Thoracic aorta (tissue), 2 donors: ENCODE measurements at regions not wholly inside any gene's neighbourhood (a gene's known extent, or its start where the extent isn't known, plus 50 kb on each side); places are given as distances from the start of the nearest gene placed in this dataset.

ENCODE experiments used
- ATAC-seq: fragments of 150-250 bp; one replicate; pipeline ENCODE4 v1.8.0; 2017; ENCODE audit warnings: low read depth; ENCODE audit not compliant: insufficient number of reproducible peaks, low FRiP score
- DNase-seq: peaks from one replicate; pipeline ENCODE4 v3.0.0-alpha.2; 2020; ENCODE audit warnings: low spot score
- H3K27ac ChIP-seq, 2 donors: fragments of 200-600 bp; sonication (generic); 1 replicate in 1 of 2; 2 replicates in 1 of 2; pipeline ENCODE4 v1.5.1; 2016; ENCODE audit warnings: mild to moderate bottlenecking in 2 of 2, moderate library complexity in 2 of 2
- H3K27me3 ChIP-seq: fragments of 200-600 bp; sonication (generic); replicated peaks from 2 replicates; pipeline ENCODE4 v1.6.0; 2016; ENCODE audit warnings: mild to moderate bottlenecking; ENCODE audit not compliant: insufficient read depth
- H3K36me3 ChIP-seq: fragments of 200-600 bp; sonication (generic); one replicate; pipeline ENCODE4 v1.5.1; 2016
- H3K4me1 ChIP-seq, 2 donors: fragments of 200-600 bp; sonication (generic); 1 replicate in 1 of 2; 2 replicates in 1 of 2; pipeline versions ENCODE4 v1.5.1 to v1.6.0; 2016; ENCODE audit warnings: low read depth in 2 of 2, mild to moderate bottlenecking in 1 of 2; ENCODE audit not compliant: control insufficient read depth in 1 of 2
- H3K4me3 ChIP-seq: fragments of 200-600 bp; sonication (generic); 2 replicates; pipeline ENCODE4 v1.5.1; 2016; ENCODE audit warnings: mild to moderate bottlenecking
- H3K9me3 ChIP-seq: fragments of 200-600 bp; sonication (generic); 2 replicates; pipeline ENCODE4 v1.5.1; 2016
- TF ChIP-seq, protein P1 (sequence below): fragments of 200-600 bp; sonication (generic); IDR thresholded peaks from one replicate; pipeline ENCODE4 v1.5.1; 2019; ENCODE audit warnings: antibody characterized with exemption

DNA sequence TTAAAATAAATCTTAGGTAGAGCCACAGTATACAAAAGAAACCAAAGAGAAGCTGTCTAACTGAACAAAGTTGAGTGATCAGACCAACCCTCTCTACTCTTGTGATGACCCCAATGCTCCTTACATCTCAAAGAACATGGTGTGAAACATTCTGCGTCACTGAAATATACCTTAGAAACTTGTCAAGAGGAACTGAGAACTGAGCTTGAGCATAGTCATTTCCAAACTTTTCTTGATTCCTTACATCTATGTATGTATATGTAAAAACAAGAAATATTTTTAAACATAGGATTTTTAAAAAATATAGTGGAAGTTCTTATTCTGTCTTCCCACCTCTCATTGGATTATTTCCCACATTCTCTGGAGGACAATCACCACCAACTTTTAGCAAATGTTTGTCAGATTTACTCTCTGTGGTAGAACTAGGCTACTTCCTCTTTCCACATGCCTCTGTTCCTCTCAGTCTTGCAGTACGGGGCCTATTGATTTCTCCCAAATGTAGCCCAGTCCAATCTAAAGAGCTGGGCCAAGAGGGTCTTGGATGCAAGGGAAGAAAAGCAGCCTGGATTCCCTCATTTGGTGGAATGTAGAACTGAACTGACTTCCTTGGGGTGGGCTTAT, 98.2 kb upstream of the HHIP start:
- no peak for ATAC-seq

DNA sequence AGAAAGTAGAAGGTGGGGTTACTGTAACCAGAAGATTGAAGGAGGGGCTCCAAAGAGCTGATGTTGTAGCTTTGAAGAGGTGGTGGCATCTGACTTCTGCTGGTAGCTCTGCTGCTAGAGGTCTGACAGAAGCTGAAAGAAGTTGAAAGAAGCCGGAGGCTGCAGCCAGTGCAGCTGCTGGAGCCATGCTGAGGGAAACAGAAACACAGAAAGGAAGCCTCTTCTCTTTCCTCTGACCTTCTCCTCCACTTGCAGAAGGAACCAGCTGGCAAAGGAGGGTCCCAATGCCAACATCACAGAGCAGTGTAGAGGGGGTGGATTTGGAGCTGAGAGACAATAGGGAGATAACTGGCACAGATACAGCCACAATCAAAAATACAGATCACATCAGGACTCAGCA, 89.3 kb upstream of the HHIP start:
- no peak for ATAC-seq
- Histone ChIP-seq H3K4me3 (no peak overlapping the region), H3K36me3 (no peaks in the 10 kb centered on the region), H3K27me3 (no peaks in the 10 kb centered on the region), H3K9me3 (no peaks in the 10 kb centered on the region), H3K4me1 (no peaks in the 10 kb centered on the region), H3K27ac (no peak overlapping the region)
- TF ChIP-seq, protein P1, sequence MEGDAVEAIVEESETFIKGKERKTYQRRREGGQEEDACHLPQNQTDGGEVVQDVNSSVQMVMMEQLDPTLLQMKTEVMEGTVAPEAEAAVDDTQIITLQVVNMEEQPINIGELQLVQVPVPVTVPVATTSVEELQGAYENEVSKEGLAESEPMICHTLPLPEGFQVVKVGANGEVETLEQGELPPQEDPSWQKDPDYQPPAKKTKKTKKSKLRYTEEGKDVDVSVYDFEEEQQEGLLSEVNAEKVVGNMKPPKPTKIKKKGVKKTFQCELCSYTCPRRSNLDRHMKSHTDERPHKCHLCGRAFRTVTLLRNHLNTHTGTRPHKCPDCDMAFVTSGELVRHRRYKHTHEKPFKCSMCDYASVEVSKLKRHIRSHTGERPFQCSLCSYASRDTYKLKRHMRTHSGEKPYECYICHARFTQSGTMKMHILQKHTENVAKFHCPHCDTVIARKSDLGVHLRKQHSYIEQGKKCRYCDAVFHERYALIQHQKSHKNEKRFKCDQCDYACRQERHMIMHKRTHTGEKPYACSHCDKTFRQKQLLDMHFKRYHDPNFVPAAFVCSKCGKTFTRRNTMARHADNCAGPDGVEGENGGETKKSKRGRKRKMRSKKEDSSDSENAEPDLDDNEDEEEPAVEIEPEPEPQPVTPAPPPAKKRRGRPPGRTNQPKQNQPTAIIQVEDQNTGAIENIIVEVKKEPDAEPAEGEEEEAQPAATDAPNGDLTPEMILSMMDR: no peak
- no peak for DNase-seq

More for the DNA sequence above, 98.2 kb upstream of the HHIP start:
- no peaks in the 10 kb centered on the region for H3K4me1 ChIP-seq
- peaks cover 4% of the 10 kb centered on the region for H3K9me3 ChIP-seq
- no peaks in the 10 kb centered on the region for H3K36me3 ChIP-seq
- no peaks in the 10 kb centered on the region for H3K27me3 ChIP-seq
- H3K4me3 ChIP-seq: no peak overlapping the region
- TF ChIP-seq, protein P1: no peak
- DNase-seq: no peak
- no peak overlapping the region for H3K27ac ChIP-seq

DNA sequence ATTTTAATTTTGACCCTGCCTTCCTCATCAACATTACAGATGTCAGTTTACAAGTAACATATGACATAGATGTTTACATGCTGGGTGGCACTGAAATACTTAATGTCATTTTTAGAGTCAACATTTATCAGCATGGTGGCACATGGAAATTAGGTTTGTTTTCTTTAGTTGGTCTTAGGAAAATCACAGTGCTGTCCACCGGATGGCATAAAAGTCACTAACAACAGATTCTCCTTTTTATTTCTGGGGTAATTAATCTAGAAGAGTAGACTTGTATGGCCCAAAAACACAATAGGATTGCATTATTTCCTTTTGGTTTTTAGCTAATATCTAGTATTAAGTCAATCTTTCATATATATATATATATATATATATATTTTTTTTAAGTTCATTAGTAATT, 88.6 kb upstream of the HHIP start:
- TF ChIP-seq, protein P1: no peak
- Histone ChIP-seq H3K4me1 (peaks cover 0 to 3% of the 10 kb centered on the region in 2 donors), H3K27ac (no peak overlapping the region), H3K9me3 (no peaks in the 10 kb centered on the region), H3K4me3 (no peak overlapping the region), H3K27me3 (no peaks in the 10 kb centered on the region), H3K36me3 (no peaks in the 10 kb centered on the region)
- ATAC-seq: no peak
- DNase-seq: no peak

DNA sequence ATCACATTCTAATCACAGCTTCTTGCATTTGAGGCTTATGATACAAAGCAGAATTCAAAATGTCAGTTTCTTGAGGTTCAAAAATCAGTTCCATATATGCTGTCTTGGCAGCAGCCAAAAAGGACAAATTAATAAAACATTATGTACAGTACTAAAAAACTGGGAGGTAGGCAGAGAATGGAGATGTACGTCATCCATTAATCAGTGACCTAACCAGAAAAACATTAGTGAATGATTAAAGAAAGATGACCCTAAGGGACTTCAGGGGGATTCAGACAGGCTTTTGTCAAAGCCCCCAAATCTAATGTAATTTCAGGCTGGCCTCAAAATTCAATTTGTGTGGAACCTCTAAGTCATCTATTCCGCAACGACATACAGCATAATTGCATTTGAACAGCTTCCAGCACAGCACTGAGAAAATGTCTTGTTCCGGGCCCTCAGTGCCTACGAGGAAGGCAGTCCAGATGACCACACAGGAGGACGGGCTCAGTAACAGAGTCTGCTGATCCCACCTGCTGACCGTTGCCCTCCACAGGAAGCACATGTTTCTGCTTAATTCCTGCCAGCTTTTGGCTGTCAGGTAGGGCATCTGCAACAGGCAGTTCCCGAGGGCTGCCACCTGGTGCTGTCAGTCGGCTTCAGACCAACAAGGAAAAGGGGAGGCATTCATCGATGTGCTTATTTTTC, 83.8 kb upstream of the HHIP start:
- Histone ChIP-seq H3K36me3 (no peaks in the 10 kb centered on the region), H3K27me3 (no peaks in the 10 kb centered on the region), H3K27ac (no peak overlapping the region), H3K4me3 (no peak overlapping the region), H3K9me3 (no peaks in the 10 kb centered on the region), H3K4me1 (peaks cover 0 to 3% of the 10 kb centered on the region in 2 donors)
- TF ChIP-seq, protein P1: no peak
- ATAC-seq (no peak), DNase-seq (no peak)

DNA sequence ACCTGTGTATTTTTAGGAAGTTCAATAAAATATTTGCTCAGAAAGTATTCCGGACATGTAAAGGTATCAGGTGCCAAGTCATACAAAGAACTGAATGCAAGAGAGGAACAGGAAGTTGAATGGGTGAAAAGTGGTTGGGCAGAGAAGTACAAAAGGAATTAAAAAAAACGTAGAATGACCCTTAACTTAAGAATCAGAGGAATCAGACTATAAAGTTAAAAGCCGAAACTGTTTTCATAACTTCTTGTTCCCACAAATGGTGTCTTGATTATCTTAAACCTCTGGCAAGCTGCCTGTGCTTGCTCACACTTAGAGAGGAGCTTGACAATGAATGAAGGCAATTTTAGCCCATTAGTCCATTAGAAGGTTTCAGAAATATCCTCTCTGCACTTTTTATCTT, 81.6 kb upstream of the HHIP start:
- no peaks in the 10 kb centered on the region for H3K27me3 ChIP-seq
- no peak for ATAC-seq
- TF ChIP-seq, protein P1: no peak
- H3K4me1 ChIP-seq: peaks cover 0 to 3% of the 10 kb centered on the region in 2 donors
- no peaks in the 10 kb centered on the region for H3K9me3 ChIP-seq
- DNase-seq: no peak
- no peaks in the 10 kb centered on the region for H3K36me3 ChIP-seq
- no peak overlapping the region for H3K27ac ChIP-seq
- no peak overlapping the region for H3K4me3 ChIP-seq
